H1 (cell line): ENCODE measurements at regions not wholly inside any gene's neighbourhood (a gene's known extent, or its start where the extent isn't known, plus 50 kb on each side); places are given as distances from the start of the nearest gene placed in this dataset.

Experiments used
- CTCF ChIA-PET: fragments of 300-600 bp; sonication (Branson Sonifier 250); formaldehyde crosslinking; loops from one replicate; lab custom pipeline; 2021; ENCODE audit not compliant: partially characterized antibody; lab: Charles Lee
- POLR2A ChIA-PET: fragments of 300-600 bp; sonication (Branson Sonifier 250); formaldehyde crosslinking; loops from one replicate; lab custom pipeline; 2021; ENCODE audit warnings: inconsistent platforms; ENCODE audit not compliant: partially characterized antibody; lab: Charles Lee
- DNase-seq, 2 experiments: peaks; one replicate each; pipeline versions ENCODE4 v3.0.0 to v3.0.0-alpha.2; 2010 to 2022; ENCODE audit warnings: low spot score in 2 of 2, low read depth in 1 of 2, mixed read lengths in 1 of 2
- FAIRE-seq: peaks from 2 replicates; lab custom pipeline; 2011; peaks lifted over from hg19 to GRCh38; lab: Jason Lieb, UNC
- H2AFZ ChIP-seq: 2 replicates; pipeline ENCODE4 v1.8.1; 2012; ENCODE audit warnings: low read length, inconsistent platforms
- H2AK5ac ChIP-seq: 2 replicates; pipeline ENCODE4 v1.6.1; 2013; ENCODE audit warnings: low read depth, low read length
- H2BK120ac ChIP-seq: replicated peaks from 2 replicates; pipeline ENCODE3; 2013; ENCODE audit warnings: low read depth, low read length, inconsistent platforms
- H2BK12ac ChIP-seq: 2 replicates; pipeline ENCODE4 v1.6.1; 2013; ENCODE audit warnings: low read depth, low read length
- H2BK15ac ChIP-seq: 2 replicates; pipeline ENCODE4 v1.6.1; 2013; ENCODE audit warnings: low read length
- H2BK20ac ChIP-seq: 2 replicates; pipeline ENCODE4 v1.6.1; 2013; ENCODE audit warnings: low read length
- H2BK5ac ChIP-seq: 2 replicates; pipeline ENCODE4 v1.6.1; 2013; ENCODE audit warnings: low read depth, low read length
- H3K14ac ChIP-seq: 2 replicates; pipeline ENCODE4 v1.6.1; 2013; ENCODE audit warnings: inconsistent platforms; ENCODE audit not compliant: insufficient read length
- H3K18ac ChIP-seq: 2 replicates; pipeline ENCODE4 v1.6.1; 2013; ENCODE audit warnings: low read length; ENCODE audit errors: extremely low read depth
- H3K23ac ChIP-seq: 2 replicates; pipeline ENCODE4 v1.6.1; 2013; ENCODE audit warnings: inconsistent platforms; ENCODE audit not compliant: insufficient read length
- H3K23me2 ChIP-seq: 2 replicates; pipeline ENCODE4 v1.6.1; 2013; ENCODE audit warnings: low read depth, low read length
- H3K27ac ChIP-seq: 2 replicates; pipeline ENCODE4 v1.6.1; 2011; ENCODE audit warnings: low read depth, low read length, inconsistent platforms
- H3K27me3 ChIP-seq, 4 experiments: replicated peaks in 1 of 4; 1 replicate in 1 of 4; 2 replicates in 3 of 4; pipeline versions ENCODE4 v1.6.1 to v1.8.1; 2011 to 2013; ENCODE audit warnings: low read length in 3 of 4, mild to moderate bottlenecking in 3 of 4, inconsistent platforms in 2 of 4, mixed read lengths in 2 of 4, moderate library complexity in 1 of 4; ENCODE audit not compliant: control insufficient read depth in 3 of 4, insufficient read depth in 3 of 4; ENCODE audit errors: extremely low read depth in 1 of 4
- H3K36me3 ChIP-seq, 4 experiments: 2 replicates each; pipeline versions ENCODE4 v1.6.1 to v1.8.1; 2011 to 2013; ENCODE audit warnings: mild to moderate bottlenecking in 4 of 4, low read length in 3 of 4, moderate library complexity in 2 of 4, control low read depth in 1 of 4, inconsistent platforms in 1 of 4; ENCODE audit not compliant: insufficient read depth in 4 of 4, control insufficient read depth in 2 of 4
- H3K4ac ChIP-seq: replicated peaks from 2 replicates; pipeline ENCODE3; 2013; ENCODE audit warnings: low read length, low read depth, mixed read lengths, inconsistent platforms; ENCODE audit not compliant: insufficient read length
- H3K4me1 ChIP-seq, 4 experiments: replicated peaks in 1 of 4; 1 replicate in 1 of 4; 2 replicates in 3 of 4; pipeline versions ENCODE4 v1.6.1 to v1.8.1; 2011 to 2013; ENCODE audit warnings: low read length in 3 of 4, inconsistent platforms in 2 of 4, mixed read lengths in 1 of 4; ENCODE audit not compliant: insufficient read depth in 4 of 4, control insufficient read depth in 3 of 4
- H3K4me2 ChIP-seq, 2 experiments: 2 replicates each; pipeline versions ENCODE4 v1.6.1 to v1.8.1; 2011 to 2013; ENCODE audit warnings: low read depth in 2 of 2, low read length in 2 of 2, control low read depth in 1 of 2, inconsistent platforms in 1 of 2, mild to moderate bottlenecking in 1 of 2; ENCODE audit not compliant: insufficient read depth in 1 of 2
- H3K4me3 ChIP-seq, 4 experiments: fragments of 200-600, 300-600 bp in 1 of 4; sonication (generic), shearing (Covaris generic), sonication (Bioruptor Twin) in 1 of 4; 2 replicates each; pipeline versions ENCODE4 v1.5.1 to v1.8.1; 2011 to 2016; ENCODE audit warnings: low read length in 4 of 4, low read depth in 3 of 4, control low read depth in 2 of 4, inconsistent platforms in 2 of 4, mild to moderate bottlenecking in 2 of 4, mixed read lengths in 1 of 4, moderate library complexity in 1 of 4; ENCODE audit not compliant: insufficient read depth in 2 of 4; ENCODE audit errors: extremely low read depth in 1 of 4
- H3K56ac ChIP-seq: replicated peaks from 2 replicates; pipeline ENCODE3; 2013; ENCODE audit warnings: low read depth, mild to moderate bottlenecking, mixed read lengths, low read length, inconsistent platforms; ENCODE audit not compliant: insufficient read length
- H3K79me1 ChIP-seq: 2 replicates; pipeline ENCODE4 v1.6.1; 2013; ENCODE audit warnings: low read depth, low read length, control low read depth
- H3K79me2 ChIP-seq, 2 experiments: 2 replicates each; pipeline versions ENCODE4 v1.6.1 to v1.8.1; 2012 to 2013; ENCODE audit warnings: low read length in 2 of 2, mild to moderate bottlenecking in 2 of 2, inconsistent platforms in 1 of 2; ENCODE audit not compliant: insufficient read depth in 2 of 2, control insufficient read depth in 1 of 2
- H3K9ac ChIP-seq, 4 experiments: replicated peaks in 1 of 4; 1 replicate in 1 of 4; 2 replicates in 3 of 4; pipeline versions ENCODE4 v1.6.1 to v1.8.1; 2011 to 2013; ENCODE audit warnings: low read depth in 3 of 4, low read length in 3 of 4, control low read depth in 2 of 4, mild to moderate bottlenecking in 2 of 4, moderate library complexity in 2 of 4, inconsistent platforms in 1 of 4; ENCODE audit errors: extremely low read depth in 1 of 4
- H3K9me3 ChIP-seq, 2 experiments: 2 replicates each; pipeline versions ENCODE4 v1.6.1 to v1.8.1; 2012 to 2013; ENCODE audit warnings: mild to moderate bottlenecking in 2 of 2, moderate library complexity in 2 of 2, control low read depth in 1 of 2, inconsistent platforms in 1 of 2, low read depth in 1 of 2, low read length in 1 of 2, mixed read lengths in 1 of 2; ENCODE audit not compliant: insufficient read depth in 2 of 2
- H4K20me1 ChIP-seq, 2 experiments: replicated peaks in 1 of 2; 2 replicates each; pipeline versions ENCODE3 to v1.8.1; 2011 to 2013; ENCODE audit warnings: inconsistent platforms in 2 of 2, low read length in 2 of 2, mild to moderate bottlenecking in 1 of 2; ENCODE audit not compliant: insufficient read depth in 2 of 2, control insufficient read depth in 1 of 2
- H4K5ac ChIP-seq: 2 replicates; pipeline ENCODE4 v1.6.1; 2013; ENCODE audit warnings: low read length, low read depth, mixed read lengths, inconsistent platforms; ENCODE audit not compliant: insufficient read length
- H4K8ac ChIP-seq: 2 replicates; pipeline ENCODE4 v1.8.0; 2013; ENCODE audit warnings: mild to moderate bottlenecking, moderate library complexity, low read length, inconsistent platforms; ENCODE audit not compliant: insufficient read depth; ENCODE audit errors: extremely low read depth
- H4K91ac ChIP-seq: replicated peaks from 2 replicates; pipeline ENCODE3; 2013; ENCODE audit warnings: low read length, mixed read lengths, inconsistent platforms; ENCODE audit not compliant: insufficient read length
- BACH1 ChIP-seq: IDR thresholded peaks from 2 replicates; pipeline ENCODE4 v1.6.1; 2012; ENCODE audit warnings: low read length, improper control_type of control experiment
- CBX5 ChIP-seq: fragments of 300-800, 300-1000 bp; sonication (generic); IDR thresholded peaks from 2 replicates; pipeline ENCODE4 v1.7.1; 2016; ENCODE audit warnings: antibody characterized with exemption, low read length, low read depth
- E2F6 ChIP-seq: IDR thresholded peaks from 2 replicates; pipeline ENCODE4 v1.6.1; 2012; ENCODE audit warnings: inconsistent platforms
- EZH2 ChIP-seq: fragments of 200-600 bp; sonication (generic); IDR thresholded peaks from 2 replicates; pipeline ENCODE4 v1.7.1; 2012; ENCODE audit warnings: low read depth, mild to moderate bottlenecking, moderate library complexity, low read length, inconsistent platforms; ENCODE audit not compliant: severe bottlenecking
- KDM1A ChIP-seq: fragments of 200-600, 300-600 bp; sonication (generic); IDR thresholded peaks from 2 replicates; pipeline ENCODE4 v1.7.1; 2016; ENCODE audit warnings: mild to moderate bottlenecking, low read length, borderline replicate concordance
- KDM4A ChIP-seq: IDR thresholded peaks from one replicate; pipeline ENCODE4 v1.7.1; 2012; ENCODE audit warnings: low read depth, mild to moderate bottlenecking, moderate library complexity, low read length, inconsistent platforms; ENCODE audit not compliant: severe bottlenecking
- KDM5A ChIP-seq: fragments of 200-600 bp; IDR thresholded peaks from 2 replicates; pipeline ENCODE4 v1.7.1; 2012; ENCODE audit warnings: mild to moderate bottlenecking, low read length, inconsistent platforms, mixed read lengths
- PHF8 ChIP-seq: fragments of 200-600 bp; sonication (generic); conservative IDR thresholded peaks from 2 replicates; pipeline ENCODE4 v1.7.1; 2012; ENCODE audit warnings: low read depth, mild to moderate bottlenecking, inconsistent platforms, low read length, moderate library complexity
- RFX5 ChIP-seq: IDR thresholded peaks from 2 replicates; pipeline ENCODE4 v1.6.1; 2011; ENCODE audit warnings: low read depth, low read length, improper control_type of control experiment, borderline replicate concordance
- RXRA ChIP-seq: IDR thresholded peaks from 2 replicates; pipeline ENCODE4 v1.6.1; 2011; ENCODE audit warnings: low read depth, mild to moderate bottlenecking, low read length, moderate library complexity; ENCODE audit not compliant: insufficient read depth
- SIX5 ChIP-seq: IDR thresholded peaks from 2 replicates; pipeline ENCODE4 v1.6.1; 2011; ENCODE audit warnings: mild to moderate bottlenecking, low read depth, low read length
- TAF7 ChIP-seq: optimal IDR thresholded peaks from 2 replicates; pipeline ENCODE3; 2011; ENCODE audit warnings: low read depth, mild to moderate bottlenecking, inconsistent platforms, low read length, moderate library complexity, borderline replicate concordance
- TEAD4 ChIP-seq: IDR thresholded peaks from 2 replicates; pipeline ENCODE4 v1.6.1; 2012; ENCODE audit warnings: low read depth, low read length, inconsistent platforms, mixed read lengths
- WGBS, 2 experiments: shearing (Covaris generic) in 1 of 2; methylation state at CpG; one replicate each; pipeline versions ENCODE4 v1.1.6 to v1.1.7; 2013 to 2015; ENCODE audit warnings: low lambda C conversion rate in 2 of 2, mixed read lengths in 2 of 2, inconsistent platforms in 1 of 2, low coverage in 1 of 2, missing lambda C conversion rate in 1 of 2; ENCODE audit not compliant: insufficient replicate concordance in 2 of 2, insufficient coverage in 1 of 2, insufficient read length in 1 of 2; ENCODE audit errors: extremely low coverage in 1 of 2, missing lambda C conversion rate in 1 of 2; 5-methylcytosine and 5-hydroxymethylcytosine counted together

GRCh38 chr13:108433976-108434755 is 164.6 kb downstream of the TNFSF13B start:
- no peak overlapping the region for H3K4me2 ChIP-seq
- no peak overlapping the region for H4K91ac ChIP-seq
- no peak overlapping the region for H3K18ac ChIP-seq
- no peak overlapping the region for H3K23ac ChIP-seq
- no peak overlapping the region for H2BK15ac ChIP-seq
- H3K9me3 ChIP-seq = no peaks in the 10 kb centered on the region
- no peak overlapping the region for H3K27ac ChIP-seq
- H3K4ac ChIP-seq = no peak overlapping the region
- H3K79me2 ChIP-seq = no peaks in the 10 kb centered on the region
- no peak overlapping the region for H2BK5ac ChIP-seq
- no peak overlapping the region for H3K56ac ChIP-seq
- H2AFZ ChIP-seq = no peak overlapping the region
- H3K36me3 ChIP-seq = no peaks in the 10 kb centered on the region
- no peaks in the 10 kb centered on the region for H4K20me1 ChIP-seq
- H2BK120ac ChIP-seq = no peak overlapping the region
- H3K9ac ChIP-seq = no peak overlapping the region
- H3K23me2 ChIP-seq = no peaks in the 10 kb centered on the region
- CTCF ChIA-PET = no interaction called here
- no peak overlapping the region for H2BK12ac ChIP-seq
- no peak overlapping the region for H4K5ac ChIP-seq
- no peak overlapping the region for H2BK20ac ChIP-seq
- H2AK5ac ChIP-seq = no peak overlapping the region
- H3K14ac ChIP-seq = no peak overlapping the region
- FAIRE-seq (no peak), DNase-seq (no peak)
- H3K79me1 ChIP-seq = no peaks in the 10 kb centered on the region
- H3K4me3 ChIP-seq = no peak overlapping the region
- H3K27me3 ChIP-seq = no peaks in the 10 kb centered on the region
- 91% methylated on average over 4 of the region's 4 CpGs; no CpG with 5 or more reads in 1 of the 2 experiments for WGBS, 2 experiments
- H3K4me1 ChIP-seq = no peaks in the 10 kb centered on the region
- no peak overlapping the region for H4K8ac ChIP-seq
- POLR2A ChIA-PET = no interaction called here
- TF ChIP-seq KDM1A (no peak), KDM5A (no peak), SIX5 (no peak), RXRA (no peak), E2F6 (no peak), RFX5 (no peak), PHF8 (no peak), KDM4A (no peak), BACH1 (no peak), TAF7 (no peak), TEAD4 (no peak), EZH2 (no peak), CBX5 (no peak)
